ENCODE measurements at regions not wholly inside any gene's neighbourhood (a gene's known extent, or its start where the extent isn't known, plus 50 kb on each side); places are given as distances from the start of the nearest gene placed in this dataset.

GRCh38 chr20:39137299-39137698 is 175.2 kb downstream of the DHX35 start:
- TF ChIP-seq CTCF (IDR thresholded peaks at IDR 0.05; ENCODE audit: low read length) (no peak), EZH2 (IDR thresholded peaks at IDR 0.05; ENCODE audit: borderline replicate concordance, low read length) (no peak)
